Right cardiac atrium (tissue), 5 donors: ENCODE measurements at regions not wholly inside any gene's neighbourhood (a gene's known extent, or its start where the extent isn't known, plus 50 kb on each side); places are given as distances from the start of the nearest gene placed in this dataset.

ENCODE experiments used
- ATAC-seq, 2 donors: fragments of 200-7000 bp; cut with Tn5 transposase; one replicate each; pipeline versions ENCODE4 v1.8.0 to v1.9.1; 2020; ENCODE audit warnings: moderate library complexity in 2 of 2, mild to moderate bottlenecking in 1 of 2
- DNase-seq, 3 donors: peaks; one replicate each; pipeline ENCODE4 v3.0.0-alpha.2; 2020
- H3K27ac ChIP-seq: one replicate; pipeline ENCODE4 v1.5.1; 2013; ENCODE audit warnings: mild to moderate bottlenecking, low read length, control low read depth, moderate library complexity
- H3K27me3 ChIP-seq: one replicate; pipeline ENCODE4 v1.6.1; 2013; ENCODE audit not compliant: control insufficient read depth, insufficient read depth
- H3K4me1 ChIP-seq: one replicate; pipeline ENCODE4 v1.6.1; 2013; ENCODE audit warnings: low read length; ENCODE audit not compliant: control insufficient read depth, insufficient read depth
- H3K4me3 ChIP-seq: one replicate; pipeline ENCODE4 v1.5.1; 2013; ENCODE audit warnings: low read length, control low read depth
- H3K9me3 ChIP-seq: one replicate; pipeline ENCODE4 v1.6.1; 2013; ENCODE audit warnings: low read length; ENCODE audit not compliant: control insufficient read depth
- WGBS: extraction: QIAGEN DNeasy Blood & Tissue Kit; methylation state at CpG from one replicate; pipeline ENCODE4 v1.1.7; 2013; 5-methylcytosine and 5-hydroxymethylcytosine counted together
- intact Hi-C, 4 donors: fragments of 100-400 bp; cut with DNase I; formaldehyde crosslinking; loops; one replicate each; pipeline versions ENCODE4 v1.11.0 to v1.14.0; 2022 to 2023
- donor health status: healthy with polysubstance abuse.
- donor health status: DM: no; HTN: yes; CAD: no.
- donor health status: DM: no; HTN: no; CAD: no.
- donor health status: DM: no; HTN: yes; CAD: no; lungs with severe emphysema.
- donor health status: DM: yes; HTN: yes; CAD: no.

DNA sequence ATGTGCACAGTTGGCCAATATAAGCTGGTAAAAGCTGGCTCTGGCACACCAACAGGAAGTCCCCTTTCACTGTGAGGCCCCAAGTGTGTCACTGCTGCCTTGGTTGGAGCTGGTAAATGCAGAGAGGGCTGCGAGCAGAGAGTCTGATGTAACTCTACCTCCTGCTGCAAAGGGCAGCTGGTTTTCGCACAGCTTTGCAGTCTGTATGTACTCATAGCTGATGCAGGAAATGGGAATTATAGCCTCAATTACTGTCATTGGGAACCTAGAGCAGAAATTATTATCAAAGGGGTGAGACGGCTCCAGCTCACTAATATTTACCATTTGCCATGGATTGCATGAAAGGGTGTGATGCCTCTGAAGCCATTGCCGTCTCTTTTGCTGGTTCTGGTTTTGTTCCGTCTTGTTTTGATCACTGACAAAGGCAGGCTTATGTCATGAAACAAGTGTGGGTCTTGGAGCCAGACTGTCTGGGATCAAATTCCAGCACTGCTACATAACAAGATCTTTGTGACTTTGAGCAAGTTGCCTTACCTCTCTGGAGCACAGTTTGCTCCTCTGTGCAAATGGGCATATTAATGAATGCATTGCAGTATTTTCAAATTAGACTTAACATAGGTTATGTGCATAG, 124.3 kb upstream of the SLC25A48 start:
- peaks cover 3% of the 10 kb centered on the region for H3K4me1 ChIP-seq
- ATAC-seq = no peak
- intact Hi-C loops = no loop called here
- H3K9me3 ChIP-seq = no peaks in the 10 kb centered on the region
- no peak overlapping the region for H3K27ac ChIP-seq
- WGBS = 46% methylated on average over 5 of the region's 5 CpGs
- DNase-seq = no peak
- no peaks in the 10 kb centered on the region for H3K27me3 ChIP-seq
- no peak overlapping the region for H3K4me3 ChIP-seq

DNA sequence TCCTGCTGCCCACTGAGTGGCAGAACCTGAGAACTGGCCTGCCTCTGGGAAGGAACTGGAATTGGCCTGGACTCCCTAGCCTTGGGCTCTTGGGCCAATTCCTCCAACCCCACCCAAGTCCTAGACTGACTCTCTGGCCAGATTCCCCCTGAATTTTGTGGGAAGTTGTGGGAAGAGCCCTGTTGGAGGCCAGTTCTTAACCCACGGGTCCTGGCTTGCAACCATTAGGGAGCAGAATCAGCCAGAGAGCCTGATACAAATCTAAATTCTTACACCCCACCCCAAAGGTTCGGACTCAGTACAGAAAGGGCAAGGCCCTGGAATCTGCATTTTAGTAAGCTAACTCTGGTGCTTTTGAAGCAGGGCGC, 125.3 kb upstream of the SLC25A48 start:
- ATAC-seq = no peak

DNA sequence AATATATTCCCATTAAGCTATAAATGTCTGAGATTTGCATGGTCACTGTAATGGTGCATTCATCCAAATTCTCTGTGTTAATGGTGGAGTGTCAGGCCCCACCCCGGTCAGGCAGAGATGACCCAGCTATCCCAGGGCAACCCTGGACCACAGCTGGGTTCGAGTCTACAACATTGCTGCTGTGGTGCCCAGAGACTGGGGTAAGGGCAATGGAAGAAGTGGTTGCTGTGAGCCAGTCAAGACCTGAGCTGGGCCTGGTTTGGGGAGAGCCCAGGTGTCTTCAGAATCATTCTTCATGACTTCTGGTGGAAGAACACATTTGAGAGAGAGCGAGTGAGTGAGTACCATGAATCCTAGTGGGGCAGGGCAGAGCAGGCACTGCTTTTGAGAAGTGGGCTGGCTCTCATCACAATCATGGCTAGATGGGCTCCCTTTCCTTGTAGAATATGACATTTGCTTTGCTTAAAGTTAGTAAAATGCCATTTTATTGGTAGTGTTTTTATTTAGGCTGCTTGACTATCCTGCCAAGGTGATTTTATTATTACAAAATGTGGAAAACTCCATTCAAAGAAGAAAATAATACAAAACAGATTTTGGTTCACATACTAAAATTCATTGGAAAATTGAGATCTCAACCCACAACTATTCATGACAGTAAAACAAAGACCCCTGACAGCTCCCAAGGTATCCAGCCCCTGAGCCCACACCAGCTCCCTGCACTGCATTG, 125.8 kb upstream of the SLC25A48 start:
- Histone ChIP-seq H3K27ac (no peak overlapping the region), H3K4me1 (peaks cover 3% of the 10 kb centered on the region), H3K27me3 (no peaks in the 10 kb centered on the region), H3K4me3 (no peak overlapping the region), H3K9me3 (no peaks in the 10 kb centered on the region)
- intact Hi-C loops = no loop called here
- DNase-seq (no peak), ATAC-seq (no peak)
- WGBS = 84% methylated on average over 3 of the region's 3 CpGs

More for the DNA sequence above, 125.3 kb upstream of the SLC25A48 start:
- Histone ChIP-seq H3K4me1 (peaks cover 3% of the 10 kb centered on the region), H3K4me3 (no peak overlapping the region), H3K27ac (no peak overlapping the region), H3K9me3 (no peaks in the 10 kb centered on the region), H3K27me3 (no peaks in the 10 kb centered on the region)
- WGBS = 70% methylated on average over 3 of the region's 3 CpGs
- no peak for DNase-seq
- intact Hi-C loops = no loop called here

DNA sequence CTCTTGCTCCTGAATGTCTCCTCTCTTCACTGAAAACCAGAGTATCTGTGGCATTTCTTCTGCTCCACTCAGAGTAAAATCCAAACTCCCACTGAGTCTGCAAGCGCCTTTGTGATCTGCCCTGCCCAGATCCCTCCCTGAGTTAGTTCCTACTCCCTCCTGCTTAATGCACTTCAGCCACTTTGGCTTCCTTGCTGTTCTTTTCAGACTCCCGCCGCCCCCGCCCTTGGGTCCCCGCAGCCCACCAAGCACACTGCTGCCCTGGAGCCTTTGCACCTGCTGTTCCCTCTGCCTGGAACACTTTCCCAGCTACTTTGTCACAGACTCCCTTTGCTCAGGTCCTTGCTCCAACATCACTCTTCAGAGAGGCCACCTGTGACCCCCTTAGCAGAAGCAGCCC, 127.2 kb upstream of the SLC25A48 start:
- 95% methylated on average over 5 of the region's 5 CpGs for WGBS
- H3K27ac ChIP-seq = no peak overlapping the region

DNA sequence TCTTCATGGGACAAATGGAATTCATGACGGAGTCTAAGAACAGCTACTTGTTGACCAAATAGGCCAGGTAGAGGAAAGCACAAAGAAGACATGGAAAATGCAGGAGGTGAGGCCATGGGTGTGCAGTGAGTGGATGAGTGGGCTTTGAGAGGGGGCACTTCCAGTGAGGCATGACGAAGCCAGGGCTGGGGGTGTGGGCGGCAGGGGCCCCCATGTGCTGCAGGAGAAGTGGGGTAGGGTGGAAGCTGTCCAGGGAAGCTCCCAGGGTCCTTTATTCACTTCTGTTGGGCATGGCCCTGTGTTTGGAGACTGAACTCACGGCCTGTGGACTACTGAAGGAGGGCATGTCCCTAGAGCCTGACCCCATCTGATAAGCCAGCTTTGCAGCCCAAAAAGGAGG, 127.6 kb upstream of the SLC25A48 start:
- Histone ChIP-seq H3K27ac (no peak overlapping the region), H3K27me3 (no peaks in the 10 kb centered on the region), H3K4me1 (peaks cover 3% of the 10 kb centered on the region), H3K9me3 (no peaks in the 10 kb centered on the region), H3K4me3 (no peak overlapping the region)
- WGBS = 79% methylated on average over 4 of the region's 4 CpGs
- no peak for DNase-seq
- no peak for ATAC-seq
- intact Hi-C loops = no loop called here

More for the DNA sequence above, 127.2 kb upstream of the SLC25A48 start:
- H3K9me3 ChIP-seq = no peaks in the 10 kb centered on the region
- ATAC-seq (no peak), DNase-seq (no peak)
- intact Hi-C loops = no loop called here
- H3K4me3 ChIP-seq = no peak overlapping the region
- peaks cover 3% of the 10 kb centered on the region for H3K4me1 ChIP-seq
- no peaks in the 10 kb centered on the region for H3K27me3 ChIP-seq

DNA sequence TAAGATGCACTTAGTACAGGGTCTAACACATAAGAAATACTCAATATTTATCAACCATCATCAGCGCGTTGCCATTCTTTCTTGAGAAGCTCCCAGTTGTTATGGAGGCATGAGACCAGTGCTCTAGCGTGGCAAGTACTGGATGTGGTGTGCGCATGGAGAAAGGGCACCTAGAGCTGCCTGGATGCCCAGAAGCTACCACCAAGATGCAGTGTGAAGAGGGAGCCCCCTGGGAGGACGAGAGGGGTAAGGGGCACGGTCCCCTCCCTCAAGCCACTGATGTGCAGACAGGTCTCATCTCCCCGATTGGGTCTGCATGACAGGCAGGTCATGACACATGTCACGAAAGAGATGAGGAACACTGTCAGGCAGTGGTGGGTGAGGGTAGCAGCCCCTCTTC, 127.7 kb upstream of the CXCL14 start:
- peaks cover 3% of the 10 kb centered on the region for H3K4me1 ChIP-seq
- no peaks in the 10 kb centered on the region for H3K9me3 ChIP-seq
- intact Hi-C loops = no loop called here
- no peak for DNase-seq
- no peak for ATAC-seq
- no peak overlapping the region for H3K27ac ChIP-seq
- no peaks in the 10 kb centered on the region for H3K27me3 ChIP-seq
- WGBS = 89% methylated on average over 8 of the region's 8 CpGs
- no peak overlapping the region for H3K4me3 ChIP-seq

DNA sequence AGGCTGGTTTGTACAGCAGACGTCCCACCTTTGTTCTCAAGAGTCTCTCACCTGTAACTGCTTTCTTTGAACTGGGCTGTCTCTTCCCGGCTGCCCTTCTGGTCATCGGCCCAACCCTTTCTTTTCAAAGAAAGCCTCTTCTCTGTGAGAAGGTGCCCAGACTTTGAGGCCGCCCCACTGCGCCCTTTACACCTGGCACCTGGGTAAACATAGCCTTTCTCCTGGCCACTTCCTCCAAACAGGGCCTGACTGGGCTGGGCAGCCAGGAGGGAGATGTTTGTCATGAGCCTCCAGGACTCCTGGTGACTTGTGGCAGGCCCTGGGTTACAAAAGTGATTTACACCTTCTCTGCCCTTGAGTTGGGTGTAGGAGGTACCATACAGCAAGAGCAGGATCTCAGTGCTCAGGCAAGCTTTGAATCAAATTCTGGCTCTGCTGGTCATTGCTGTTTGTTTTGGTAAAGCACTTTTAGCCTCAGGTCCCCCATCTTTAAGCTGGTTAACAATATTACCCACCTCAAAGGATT, 127.2 kb upstream of the CXCL14 start:
- Histone ChIP-seq H3K4me1 (peaks cover 3% of the 10 kb centered on the region), H3K4me3 (no peak overlapping the region), H3K27ac (no peak overlapping the region), H3K27me3 (no peaks in the 10 kb centered on the region), H3K9me3 (no peaks in the 10 kb centered on the region)
- intact Hi-C loops = no loop called here
- DNase-seq (no peak), ATAC-seq (no peak)
- WGBS = 77% methylated on average over 5 of the region's 5 CpGs

DNA sequence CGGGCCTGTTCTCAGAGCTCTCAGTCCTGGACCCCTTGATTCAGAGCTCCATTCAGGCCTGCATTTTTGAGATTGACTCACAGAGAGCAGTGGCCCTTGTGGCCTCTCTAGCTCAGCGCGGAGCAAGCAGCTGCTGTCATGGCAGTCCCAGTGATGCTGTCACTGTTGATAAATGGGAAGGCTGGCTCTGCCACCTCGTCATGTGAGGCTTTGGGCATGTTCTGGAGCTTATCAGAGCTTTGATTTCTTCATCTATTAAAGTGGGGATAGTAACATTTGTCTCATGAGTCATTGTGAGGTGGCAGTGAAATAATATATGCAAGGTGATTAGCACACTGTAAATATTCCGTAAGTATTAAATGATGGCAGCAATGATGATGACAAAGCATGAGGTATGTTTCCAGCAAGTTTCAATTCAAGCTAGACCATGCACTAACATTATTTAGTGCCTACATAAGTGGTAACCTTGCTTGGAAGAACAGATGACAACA, 126.4 kb upstream of the CXCL14 start:
- Histone ChIP-seq H3K4me1 (peaks cover 3% of the 10 kb centered on the region), H3K4me3 (no peak overlapping the region), H3K27me3 (no peaks in the 10 kb centered on the region), H3K27ac (no peak overlapping the region), H3K9me3 (no peaks in the 10 kb centered on the region)
- intact Hi-C loops = no loop called here
- DNase-seq = no peak
- ATAC-seq = peak in 1 of 2 donors; percentile 35
- WGBS = 57% methylated on average over 5 of the region's 5 CpGs

DNA sequence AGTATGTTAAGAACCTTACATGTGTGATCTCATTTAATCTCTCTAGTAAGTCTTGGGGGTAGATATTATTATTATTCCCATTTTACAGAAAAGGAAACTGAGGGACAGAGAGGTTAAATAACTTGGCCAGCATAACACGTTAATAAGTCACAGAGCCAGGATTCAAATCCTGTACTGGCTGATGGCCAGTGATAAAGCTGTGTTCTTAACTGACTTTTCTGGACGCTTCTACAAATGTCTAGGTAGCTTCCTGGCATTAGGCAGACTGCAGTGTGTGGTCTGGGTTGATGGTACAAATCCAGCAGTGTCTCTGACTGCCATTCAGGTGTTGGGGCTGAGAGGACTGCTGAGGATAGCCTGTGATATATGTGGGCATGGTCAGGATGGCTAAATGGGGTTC, 125.8 kb upstream of the CXCL14 start:
- Histone ChIP-seq H3K27me3 (no peaks in the 10 kb centered on the region), H3K4me1 (peaks cover 3% of the 10 kb centered on the region), H3K27ac (no peak overlapping the region), H3K9me3 (no peaks in the 10 kb centered on the region), H3K4me3 (no peak overlapping the region)
- ATAC-seq (no peak), DNase-seq (no peak)
- 42% methylated on average over 2 of the region's 2 CpGs for WGBS
- intact Hi-C loops = no loop called here

DNA sequence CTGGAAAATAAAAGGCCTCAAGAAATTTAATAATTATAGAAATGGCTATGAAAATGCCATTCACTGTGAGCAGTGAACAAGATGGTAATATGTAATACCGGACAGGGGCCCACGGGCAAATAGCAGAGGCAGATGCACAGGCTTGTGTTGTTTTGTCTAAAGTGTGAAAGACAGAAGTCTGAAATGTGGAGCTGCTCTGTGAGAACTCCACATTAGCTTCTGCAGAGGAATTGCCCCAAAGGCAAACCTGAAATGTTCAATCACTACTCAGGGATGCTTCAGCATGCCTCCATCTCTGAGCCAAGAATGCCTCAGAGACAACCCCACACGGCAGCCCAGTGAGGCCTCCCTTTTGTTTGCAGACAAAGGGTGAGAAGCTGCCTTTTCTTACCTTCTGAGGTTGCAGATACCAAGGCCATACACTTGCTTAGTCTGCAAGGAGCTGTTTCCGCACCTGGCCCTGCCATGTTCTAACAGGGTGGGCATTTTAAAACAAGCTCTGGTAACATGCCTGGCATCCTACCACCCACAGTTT, 124.3 kb upstream of the CXCL14 start:
- intact Hi-C loops = no loop called here
- Histone ChIP-seq H3K4me3 (no peak overlapping the region), H3K27ac (no peak overlapping the region), H3K9me3 (no peaks in the 10 kb centered on the region), H3K4me1 (no peaks in the 10 kb centered on the region), H3K27me3 (no peaks in the 10 kb centered on the region)
- ATAC-seq (no peak), DNase-seq (no peak)
- WGBS = 78% methylated on average over 4 of the region's 4 CpGs

DNA sequence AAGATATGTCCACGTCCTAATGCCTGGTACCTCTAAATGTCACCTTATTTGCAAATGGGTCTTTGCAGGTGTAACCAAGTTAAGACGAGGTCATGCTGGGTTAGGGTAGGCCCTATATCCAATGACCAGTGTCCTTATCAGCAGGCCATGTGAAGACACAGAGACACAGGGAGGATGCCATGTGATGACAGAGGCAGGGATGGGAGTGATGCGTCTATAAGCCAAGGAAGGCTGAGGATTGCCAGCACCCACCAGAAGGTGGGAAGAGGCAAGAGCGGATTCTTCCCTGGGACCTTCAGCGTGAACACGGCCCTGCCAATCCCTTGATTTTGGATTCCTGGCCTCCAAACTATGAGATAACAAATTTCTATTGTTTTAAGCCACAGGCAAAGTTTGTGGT, 123.4 kb upstream of the CXCL14 start:
- no peaks in the 10 kb centered on the region for H3K27me3 ChIP-seq
- WGBS = 90% methylated on average over 6 of the region's 6 CpGs
- DNase-seq (no peak), ATAC-seq (no peak)
- intact Hi-C loops = no loop called here
- H3K4me1 ChIP-seq = no peaks in the 10 kb centered on the region
- no peaks in the 10 kb centered on the region for H3K9me3 ChIP-seq
- H3K27ac ChIP-seq = no peak overlapping the region
- no peak overlapping the region for H3K4me3 ChIP-seq
